ENCODE measurements at regions not wholly inside any gene's neighbourhood (a gene's known extent, or its start where the extent isn't known, plus 50 kb on each side); places are given as distances from the start of the nearest gene placed in this dataset.

DNA sequence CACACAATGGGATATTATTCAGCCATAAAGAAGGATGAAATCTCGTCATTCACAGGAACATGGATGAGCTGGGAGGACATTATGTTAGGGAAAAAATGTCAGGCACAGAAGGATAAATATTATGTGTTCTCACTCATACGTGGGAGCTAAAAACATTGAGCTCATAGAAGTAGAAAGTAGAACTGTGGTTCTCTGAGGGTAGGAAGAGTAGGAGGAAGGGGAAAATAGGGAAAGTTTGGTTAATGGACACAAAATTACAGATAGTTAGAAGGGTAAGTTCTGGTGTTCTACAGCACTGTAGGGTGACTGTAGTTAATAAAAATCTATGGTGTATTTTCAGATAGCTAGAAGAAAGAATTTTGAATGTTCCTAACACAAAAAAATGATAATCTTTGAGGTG is 102.6 kb upstream of the LIPC start:
- TF ChIP-seq CTCF (IDR thresholded peaks at IDR 0.05) (no peak), POLR2A (IDR thresholded peaks at IDR 0.05) (no peak)
